HepG2 (cell line): ENCODE measurements at regions not wholly inside any gene's neighbourhood (a gene's known extent, or its start where the extent isn't known, plus 50 kb on each side); places are given as distances from the start of the nearest gene placed in this dataset.

ENCODE experiments used
- ATAC-seq: fragments of 200-7000 bp; cut with Tn5 transposase; 3 replicates; pipeline ENCODE4 v1.9.1; 2020; ENCODE audit warnings: mild to moderate bottlenecking, moderate library complexity
- BruUV-seq: library from RNA; stranded (reverse); fragments of 400-500 nt; replicated peaks from 2 replicates; lab custom pipeline; 2021; lab: Mats Ljungman, UMichigan
- CTCF ChIA-PET: fragments of 300-600 bp; formaldehyde crosslinking; extraction: SDS; loops from one replicate; lab custom pipeline; 2021; ENCODE audit warnings: low total read pairs, inconsistent platforms, low intra/inter-chr PET ratio; lab: Yijun Ruan, JAX
- POLR2A ChIA-PET: fragments of 350-600 bp; sonication (Branson Sonifier 250); formaldehyde crosslinking; loops from one replicate; lab custom pipeline; 2020; ENCODE audit warnings: antibody characterized with exemption, inconsistent platforms; lab: Yijun Ruan, JAX
- DNase-seq: peaks from one replicate; pipeline ENCODE4 v3.0.0-alpha.2; 2015; ENCODE audit warnings: low spot score
- FAIRE-seq: peaks from 3 replicates; lab custom pipeline; 2011; peaks lifted over from hg19 to GRCh38; lab: Jason Lieb, UNC
- H2AFZ ChIP-seq: one replicate; pipeline ENCODE4 v1.6.1; 2011; ENCODE audit warnings: low read length, inconsistent platforms
- H3K27ac ChIP-seq: fragments of 300-600 bp; 3 replicates; pipeline ENCODE4 v1.8.0; 2011; ENCODE audit warnings: mixed run types, mild to moderate bottlenecking, mixed read lengths, low read length, inconsistent platforms; ENCODE audit not compliant: insufficient read depth; ENCODE audit errors: extremely low read length
- H3K27me3 ChIP-seq, 2 experiments: fragments of 200-600 bp in 1 of 2; 2 replicates in 1 of 2; 3 replicates in 1 of 2; pipeline versions ENCODE4 v1.6.0 to v1.8.0; 2011; ENCODE audit warnings: low read length in 2 of 2, mild to moderate bottlenecking in 2 of 2, moderate library complexity in 2 of 2, inconsistent platforms in 1 of 2; ENCODE audit not compliant: insufficient read depth in 2 of 2, control insufficient read depth in 1 of 2
- H3K36me3 ChIP-seq, 2 experiments: fragments of 200-600 bp in 1 of 2; replicated peaks in 1 of 2; 2 replicates in 1 of 2; 3 replicates in 1 of 2; pipeline versions ENCODE4 v1.5.1 to v1.8.0; 2011; ENCODE audit warnings: low read length in 2 of 2, inconsistent platforms in 1 of 2; ENCODE audit not compliant: insufficient read depth in 2 of 2, control insufficient read depth in 1 of 2
- H3K4me1 ChIP-seq: 2 replicates; pipeline ENCODE4 v1.5.1; 2012; ENCODE audit warnings: low read length, inconsistent platforms; ENCODE audit not compliant: insufficient read depth
- H3K4me2 ChIP-seq: 2 replicates; pipeline ENCODE4 v1.6.0; 2011; ENCODE audit warnings: low read depth, low read length, inconsistent platforms
- H3K4me3 ChIP-seq, 3 experiments: fragments of 200-600 bp in 1 of 3; sonication (generic), shearing (Covaris generic) in 1 of 3; replicated peaks in 1 of 3; 2 replicates each; pipeline ENCODE4 v1.5.1; 2011 to 2016; ENCODE audit warnings: low read length in 3 of 3, inconsistent platforms in 2 of 3, low read depth in 2 of 3, mild to moderate bottlenecking in 2 of 3, control low read depth in 1 of 3, mixed read lengths in 1 of 3; ENCODE audit not compliant: insufficient read depth in 1 of 3
- H3K79me2 ChIP-seq: one replicate; pipeline ENCODE4 v1.6.1; 2011; ENCODE audit warnings: low read length, inconsistent platforms; ENCODE audit not compliant: insufficient read depth
- H3K9ac ChIP-seq: 2 replicates; pipeline ENCODE4 v1.6.0; 2011; ENCODE audit warnings: mild to moderate bottlenecking, low read depth, low read length, inconsistent platforms; ENCODE audit not compliant: insufficient read depth
- H3K9me3 ChIP-seq: 2 replicates; pipeline ENCODE4 v1.5.1; 2012; ENCODE audit warnings: mild to moderate bottlenecking, low read length
- H4K20me1 ChIP-seq: 2 replicates; pipeline ENCODE4 v1.6.0; 2011; ENCODE audit warnings: inconsistent platforms, mild to moderate bottlenecking, low read length, moderate library complexity; ENCODE audit not compliant: insufficient read depth
- GLMP ChIP-seq: sonication (generic); formaldehyde crosslinking; IDR thresholded peaks from 2 replicates; pipeline ENCODE4 v1.9.0; 2021; ENCODE audit warnings: missing genetic modification reagents, mild to moderate bottlenecking, borderline replicate concordance
- GPN1 ChIP-seq: sonication (generic); formaldehyde crosslinking; IDR thresholded peaks from 2 replicates; pipeline ENCODE4 v1.5.1; 2020; ENCODE audit warnings: missing genetic modification reagents, borderline replicate concordance
- HOXA7 ChIP-seq: sonication (generic); formaldehyde crosslinking; IDR thresholded peaks from 2 replicates; pipeline ENCODE4 v1.8.1; 2022; ENCODE audit warnings: mild to moderate bottlenecking, missing genetic modification reagents, moderate library complexity
- NR1H2 ChIP-seq: sonication (generic); formaldehyde crosslinking; IDR thresholded peaks from 2 replicates; pipeline ENCODE4 v1.8.1; 2022; ENCODE audit warnings: low read depth, missing genetic modification reagents, borderline replicate concordance
- PHF8 ChIP-seq: sonication (generic); formaldehyde crosslinking; IDR thresholded peaks from 2 replicates; pipeline ENCODE4 v1.5.0; 2020; ENCODE audit warnings: missing genetic modification reagents
- RFXAP ChIP-seq: sonication (generic); formaldehyde crosslinking; IDR thresholded peaks from 2 replicates; pipeline ENCODE4 v1.4.0; 2020; ENCODE audit warnings: missing genetic modification reagents, borderline replicate concordance
- ZBTB3 ChIP-seq: sonication (generic); formaldehyde crosslinking; IDR thresholded peaks from 2 replicates; pipeline ENCODE4 v1.4.0; 2020; ENCODE audit warnings: low read depth, mild to moderate bottlenecking, moderate library complexity, missing genetic modification reagents, borderline replicate concordance
- ZNF775 ChIP-seq: sonication (generic); formaldehyde crosslinking; IDR thresholded peaks from 2 replicates; pipeline ENCODE4 v1.4.0; 2020; ENCODE audit warnings: missing genetic modification reagents, mild to moderate bottlenecking, moderate library complexity, borderline replicate concordance
- ZSCAN29 ChIP-seq: sonication (generic); formaldehyde crosslinking; conservative IDR thresholded peaks from 2 replicates; pipeline ENCODE4 v1.4.0; 2020; ENCODE audit warnings: mild to moderate bottlenecking, missing genetic modification reagents
- WGBS: methylation state at CpG from one replicate; pipeline ENCODE4 v1.1.6; 2017; ENCODE audit warnings: low lambda C conversion rate; 5-methylcytosine and 5-hydroxymethylcytosine counted together
- in situ Hi-C: cut with HindIII; loops from 2 replicates; pipeline ENCODE4 v1.10.0; 2017; ENCODE audit warnings: low pct_unique_long_range_greater_than_20kb; ENCODE audit not compliant: extremely low pct_ligation_motif_present
- intact Hi-C: fragments of 100-400 bp; cut with micrococcal nuclease; formaldehyde crosslinking; loops from one replicate; pipeline ENCODE4 v1.10.0; 2022; ENCODE audit not compliant: unreplicated experiment
- TF ChIP-seq, protein P1 (sequence below): sonication (generic); formaldehyde crosslinking; IDR thresholded peaks from 2 replicates; pipeline ENCODE4 v1.5.1; 2020; ENCODE audit warnings: mild to moderate bottlenecking, moderate library complexity, missing genetic modification reagents

DNA sequence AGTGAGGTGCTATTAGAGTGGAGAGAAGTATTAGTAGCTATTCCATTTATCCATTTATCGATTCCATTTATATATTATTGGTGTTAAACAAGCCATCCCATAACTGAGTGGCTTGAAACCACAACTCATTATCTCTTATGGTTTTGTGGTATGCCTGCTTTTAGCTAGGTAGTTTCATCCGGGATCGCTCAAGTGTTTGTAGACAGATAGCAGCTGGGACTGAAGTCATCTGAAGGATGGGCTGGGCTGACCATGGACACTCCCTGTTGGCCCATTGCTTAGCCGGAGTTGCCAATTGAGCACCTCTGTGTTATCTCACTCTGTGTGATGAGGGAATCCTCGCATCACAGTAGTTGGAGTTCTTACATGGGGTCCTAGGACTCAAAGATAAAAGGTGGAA is 622.5 kb downstream of the PLA2G4A start:
- no peaks in the 10 kb centered on the region for H3K36me3 ChIP-seq
- H3K9ac ChIP-seq = no peak overlapping the region
- no peak overlapping the region for H3K4me3 ChIP-seq
- TF ChIP-seq RFXAP (CRISPR knock-in tag) (no peak), GLMP (CRISPR knock-in tag) (no peak), HOXA7 (CRISPR knock-in tag) (no peak), ZBTB3 (CRISPR knock-in tag) (no peak), GPN1 (CRISPR knock-in tag) (no peak), NR1H2 (CRISPR knock-in tag) (no peak), PHF8 (CRISPR knock-in tag) (no peak), ZSCAN29 (CRISPR knock-in tag) (no peak), ZNF775 (CRISPR knock-in tag) (no peak)
- TF ChIP-seq, protein P1, sequence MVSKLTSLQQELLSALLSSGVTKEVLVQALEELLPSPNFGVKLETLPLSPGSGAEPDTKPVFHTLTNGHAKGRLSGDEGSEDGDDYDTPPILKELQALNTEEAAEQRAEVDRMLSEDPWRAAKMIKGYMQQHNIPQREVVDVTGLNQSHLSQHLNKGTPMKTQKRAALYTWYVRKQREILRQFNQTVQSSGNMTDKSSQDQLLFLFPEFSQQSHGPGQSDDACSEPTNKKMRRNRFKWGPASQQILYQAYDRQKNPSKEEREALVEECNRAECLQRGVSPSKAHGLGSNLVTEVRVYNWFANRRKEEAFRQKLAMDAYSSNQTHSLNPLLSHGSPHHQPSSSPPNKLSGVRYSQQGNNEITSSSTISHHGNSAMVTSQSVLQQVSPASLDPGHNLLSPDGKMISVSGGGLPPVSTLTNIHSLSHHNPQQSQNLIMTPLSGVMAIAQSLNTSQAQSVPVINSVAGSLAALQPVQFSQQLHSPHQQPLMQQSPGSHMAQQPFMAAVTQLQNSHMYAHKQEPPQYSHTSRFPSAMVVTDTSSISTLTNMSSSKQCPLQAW (CRISPR knock-in tag) = no peak
- TF ChIP-seq, all 625 proteins: peak for 0
- Histone ChIP-seq H4K20me1 (no peaks in the 10 kb centered on the region), H3K27ac (no peak overlapping the region), H2AFZ (no peak overlapping the region), H3K4me1 (no peaks in the 10 kb centered on the region), H3K27me3 (no peaks in the 10 kb centered on the region), H3K4me2 (no peak overlapping the region), H3K9me3 (no peaks in the 10 kb centered on the region), H3K79me2 (no peaks in the 10 kb centered on the region)
- FAIRE-seq = no peak
- 4% methylated on average over 4 of the region's 5 CpGs for WGBS
- POLR2A ChIA-PET = no interaction called here
- in situ Hi-C loops (no loop called here), intact Hi-C loops (no loop called here)
- DNase-seq = no peak
- no peak for ATAC-seq
- CTCF ChIA-PET = no interaction called here
- BruUV-seq = no TSS peak
